HG03460 (cell line): ENCODE measurements at regions not wholly inside any gene's neighbourhood (a gene's known extent, or its start where the extent isn't known, plus 50 kb on each side); places are given as distances from the start of the nearest gene placed in this dataset.
A peak's percentile ranks its signal among the peaks of the same experiment; 100 is the strongest.

Experiments
- ATAC-seq: cut with Tn5 transposase; IDR thresholded peaks from one replicate; pipeline ENCODE4 v1.9.1; 2021; ENCODE audit not compliant: unreplicated experiment

- ATAC-seq, result no peak
Observed at GRCh38 chr6:18920701-18921100, 533.6 kb downstream of the RNF144B start.

- ATAC-seq, result no peak
Observed at GRCh38 chr6:18931086-18931485, 543.9 kb downstream of the RNF144B start.

GRCh38 chr6:18958146-18958545 lies 571.0 kb downstream of the RNF144B start:
- ATAC-seq, result no peak

GRCh38 chr6:18961566-18961965 lies 574.4 kb downstream of the RNF144B start:
- ATAC-seq, result no peak

- ATAC-seq, result no peak
Observed at GRCh38 chr6:18962361-18962905, 575.3 kb downstream of the RNF144B start.

GRCh38 chr6:18963439-18963838 lies 576.3 kb downstream of the RNF144B start:
- no peak for ATAC-seq

- no peak for ATAC-seq
Observed at GRCh38 chr6:18973251-18973650, 586.1 kb downstream of the RNF144B start.

GRCh38 chr6:18976091-18976490 lies 588.9 kb downstream of the RNF144B start:
- ATAC-seq, result no peak

- no peak for ATAC-seq
Observed at GRCh38 chr6:18976966-18977365, 589.8 kb downstream of the RNF144B start.

- no peak for ATAC-seq
Observed at GRCh38 chr6:18978337-18979128, 591.4 kb downstream of the RNF144B start.

GRCh38 chr6:18985061-18985460 lies 597.9 kb downstream of the RNF144B start:
- ATAC-seq, result no peak

GRCh38 chr6:18985996-18986395 lies 598.8 kb downstream of the RNF144B start:
- no peak for ATAC-seq

GRCh38 chr6:18988636-18989035 lies 601.5 kb downstream of the RNF144B start:
- no peak for ATAC-seq

GRCh38 chr6:18990059-18990978 lies 603.2 kb downstream of the RNF144B start:
- peak; percentile 80 for ATAC-seq

- peak; percentile 87 for ATAC-seq
Observed at GRCh38 chr6:18997375-18997826, 610.3 kb downstream of the RNF144B start.

GRCh38 chr6:19002976-19003560 lies 615.9 kb downstream of the RNF144B start:
- ATAC-seq, result no peak

GRCh38 chr6:19004176-19004575 lies 617.0 kb downstream of the RNF144B start:
- no peak for ATAC-seq

- ATAC-seq, result no peak
Observed at GRCh38 chr6:19009769-19010168, 622.6 kb downstream of the RNF144B start.

GRCh38 chr6:19013026-19013705 lies 626.0 kb downstream of the RNF144B start:
- ATAC-seq, result no peak

- no peak for ATAC-seq
Observed at GRCh38 chr6:19024737-19025136, 637.6 kb downstream of the RNF144B start.

- no peak for ATAC-seq
Observed at GRCh38 chr6:19028201-19028600, 641.1 kb downstream of the RNF144B start.
